ENCODE measurements at regions not wholly inside any gene's neighbourhood (a gene's known extent, or its start where the extent isn't known, plus 50 kb on each side); places are given as distances from the start of the nearest gene placed in this dataset.
"Not testable (repeated sequence)": the region's sequence is repeated elsewhere in the genome, so short reads cannot be mapped to it uniquely, and the experiment has no call there.

GRCh38 chr1:187641907-187642306 is 813.2 kb downstream of the PLA2G4A start:
- no peak for DNase-seq

DNA sequence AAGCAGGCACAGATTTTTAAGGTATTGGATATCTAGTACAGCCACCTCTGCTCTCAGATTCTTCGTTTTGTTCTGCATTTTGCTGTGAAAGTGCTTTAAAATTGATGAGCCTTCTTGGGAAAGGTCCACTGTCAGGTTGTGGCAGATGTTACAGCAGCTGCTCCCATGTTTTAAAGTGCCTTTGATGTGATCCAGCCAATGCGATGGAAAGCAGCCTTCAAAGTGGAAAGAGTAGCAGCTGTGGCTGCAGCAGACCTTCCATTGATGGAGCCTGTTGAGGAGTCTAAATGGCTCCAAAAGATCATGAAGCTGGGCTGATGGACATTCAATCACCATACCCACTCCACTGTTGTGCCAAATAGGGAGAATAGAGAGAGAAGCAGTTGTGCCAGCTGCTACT is 816.9 kb downstream of the PLA2G4A start:
- DNase-seq, result no peak

DNA sequence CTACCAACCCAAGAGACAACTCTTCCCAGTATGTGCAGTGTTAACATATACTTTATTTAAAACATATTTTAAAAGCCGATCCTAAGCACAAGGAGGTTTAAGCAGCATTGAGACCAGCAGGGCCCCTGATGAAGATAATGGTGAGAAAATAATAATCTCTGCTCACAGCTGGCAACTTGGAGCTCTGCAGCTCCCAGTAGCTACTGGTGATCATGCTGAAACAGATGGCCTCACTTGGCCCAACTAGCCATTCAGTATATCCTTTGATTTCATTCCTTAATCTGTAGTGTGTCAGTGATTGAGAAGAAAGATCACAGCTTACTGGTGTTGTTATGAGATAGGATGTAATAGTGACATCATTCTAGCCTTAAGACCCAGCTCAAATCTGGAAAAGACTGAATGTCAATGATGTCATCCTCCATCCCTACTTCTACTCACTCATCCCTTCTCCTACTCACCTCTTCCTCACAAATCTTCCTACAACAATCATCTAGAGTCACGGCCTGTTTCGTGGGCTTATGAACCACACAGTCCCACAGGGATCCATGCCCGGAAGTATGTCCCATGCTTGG is 817.9 kb downstream of the PLA2G4A start:
- no peak for DNase-seq

DNA sequence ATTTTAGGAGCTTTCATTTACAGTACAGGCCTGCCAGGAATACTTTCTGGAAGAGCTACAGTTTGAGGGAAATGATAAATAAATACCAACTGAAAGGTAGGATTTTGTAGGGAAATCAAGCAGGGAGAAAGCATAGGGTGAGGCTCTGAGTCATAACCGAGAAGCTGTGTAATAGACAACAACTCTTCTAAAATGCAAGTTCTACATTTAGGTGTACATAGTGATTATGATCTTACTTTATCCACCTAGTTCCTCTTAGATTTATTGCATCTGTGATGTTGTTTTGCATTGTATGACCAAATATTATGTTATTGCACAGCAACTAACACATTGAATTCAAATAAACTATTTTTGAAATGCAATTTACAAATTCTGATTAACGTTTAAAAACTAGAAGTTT is 819.3 kb downstream of the PLA2G4A start:
- DNase-seq, result no peak

DNA sequence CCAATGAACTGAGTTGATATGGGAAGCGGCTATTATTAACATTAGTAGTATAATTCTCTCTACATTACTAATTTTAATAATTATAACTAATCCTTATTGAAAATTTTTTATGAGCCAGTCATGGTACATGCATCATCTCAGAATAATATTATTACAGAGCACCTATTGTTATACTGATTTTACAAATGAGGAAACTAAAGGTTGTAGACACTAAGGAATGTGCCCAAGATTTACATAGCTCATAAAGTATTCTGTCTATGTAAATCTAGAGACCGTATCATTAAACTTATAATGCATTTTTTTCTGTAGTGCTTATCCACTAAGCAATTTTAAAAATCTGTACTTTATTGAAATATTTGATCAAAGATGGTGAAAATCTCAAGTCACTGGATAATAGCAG is 825.9 kb downstream of the PLA2G4A start:
- DNase-seq, result no peak

DNA sequence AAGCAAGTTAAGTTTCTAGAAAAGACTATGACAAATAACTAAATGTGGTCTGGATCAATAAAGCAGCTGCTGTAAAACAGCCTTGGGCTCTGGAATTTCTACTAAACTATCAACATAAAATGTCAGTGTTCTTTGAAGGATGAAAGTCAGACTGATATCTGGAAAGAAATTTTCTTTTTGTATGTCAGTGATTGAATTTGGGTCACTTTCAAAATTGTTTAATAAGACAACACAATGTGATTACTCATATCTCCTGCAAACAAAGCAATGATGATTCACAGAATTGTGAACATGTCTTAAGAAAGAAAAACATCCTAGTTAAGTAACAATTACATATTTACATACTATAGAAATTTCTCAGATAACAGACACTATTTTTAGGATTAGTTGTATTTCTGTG is 826.4 kb downstream of the PLA2G4A start:
- no peak for DNase-seq

DNA sequence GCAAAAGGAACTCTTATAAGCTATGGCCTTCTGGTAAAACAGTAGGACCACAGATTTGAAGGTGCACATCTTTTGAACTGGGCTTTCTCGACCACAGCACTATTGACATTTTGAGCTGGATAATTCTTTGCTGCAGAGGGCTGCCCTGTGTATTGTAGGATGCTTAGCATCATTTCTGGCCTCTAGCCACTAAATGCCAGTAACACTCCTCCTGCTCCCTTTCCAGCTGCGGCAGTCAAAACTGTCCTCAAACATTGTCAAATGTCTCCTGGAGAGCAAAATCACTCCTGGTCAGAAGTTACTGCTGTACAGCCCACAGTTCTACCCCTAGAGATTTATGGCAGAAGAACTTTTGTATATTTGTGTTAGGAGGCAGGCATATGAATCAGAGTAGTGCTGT is 836.7 kb downstream of the PLA2G4A start:
- DNase-seq, result no peak

DNA sequence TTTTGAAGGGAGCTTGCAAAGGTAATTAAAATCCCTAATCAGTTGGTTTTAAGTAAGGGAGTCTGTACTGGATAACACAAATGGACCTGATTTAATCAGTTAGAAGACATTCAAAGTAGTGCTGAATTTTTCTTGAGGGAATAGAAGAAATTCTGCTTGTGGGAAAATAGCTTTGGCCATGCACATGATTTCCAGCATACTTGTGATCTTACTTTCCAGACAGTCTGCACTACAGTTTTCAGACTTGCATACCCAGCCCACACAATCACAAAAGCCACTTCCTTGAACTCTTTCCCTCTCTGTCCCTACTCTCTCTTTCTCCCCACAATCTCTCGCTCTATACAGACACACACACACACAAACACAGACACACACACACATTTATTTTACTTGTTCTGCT is 852.1 kb downstream of the PLA2G4A start:
- no peak for DNase-seq

DNA sequence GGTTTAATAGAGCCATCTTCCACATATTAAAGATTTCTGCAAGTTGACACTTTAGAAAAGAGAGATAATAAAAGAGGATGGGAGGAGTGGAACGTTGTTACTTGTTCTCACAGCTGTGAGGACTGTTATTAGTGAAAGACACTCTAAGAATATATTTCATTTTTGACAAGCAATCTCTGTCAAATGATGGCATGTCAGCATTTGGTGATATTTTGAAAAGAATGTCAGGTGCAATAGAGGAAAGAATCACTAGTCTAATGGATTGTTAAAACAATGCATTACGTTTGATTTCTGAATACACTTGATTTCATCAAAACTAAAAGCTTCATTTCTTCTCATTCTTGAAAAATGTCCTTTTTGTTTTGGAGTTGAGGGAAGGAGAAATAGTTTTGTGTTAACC is 853.4 kb downstream of the PLA2G4A start:
- DNase-seq, result no peak

- no peak for DNase-seq
Measured at GRCh38 chr1:187685333-187685732, 856.6 kb downstream of the PLA2G4A start.

- no peak for DNase-seq
Measured at GRCh38 chr1:187689129-187689528, 860.4 kb downstream of the PLA2G4A start.

DNA sequence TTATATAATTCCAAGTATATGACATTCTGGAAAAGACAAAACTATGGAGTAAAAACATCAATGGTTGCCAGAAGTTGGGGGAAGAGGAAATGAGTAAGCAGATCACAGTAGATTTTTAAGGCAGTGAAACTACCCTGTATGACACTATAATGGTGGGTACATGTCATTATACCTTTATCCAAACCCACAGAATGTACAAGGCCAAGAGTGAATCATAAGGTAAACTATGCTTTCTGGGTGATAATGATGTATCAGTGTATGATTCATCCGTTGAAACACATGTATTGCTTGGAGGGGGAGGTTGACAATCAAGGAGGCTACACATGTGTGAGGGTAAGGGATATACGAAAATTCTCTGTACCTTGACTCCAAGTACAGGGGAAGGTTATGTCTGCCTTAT is 862.7 kb downstream of the PLA2G4A start:
- no peak for DNase-seq

GRCh38 chr1:187692799-187693198 is 864.0 kb downstream of the PLA2G4A start:
- no peak for DNase-seq

- DNase-seq, result no peak
Measured at GRCh38 chr1:187696073-187696472, 867.3 kb downstream of the PLA2G4A start.

DNA sequence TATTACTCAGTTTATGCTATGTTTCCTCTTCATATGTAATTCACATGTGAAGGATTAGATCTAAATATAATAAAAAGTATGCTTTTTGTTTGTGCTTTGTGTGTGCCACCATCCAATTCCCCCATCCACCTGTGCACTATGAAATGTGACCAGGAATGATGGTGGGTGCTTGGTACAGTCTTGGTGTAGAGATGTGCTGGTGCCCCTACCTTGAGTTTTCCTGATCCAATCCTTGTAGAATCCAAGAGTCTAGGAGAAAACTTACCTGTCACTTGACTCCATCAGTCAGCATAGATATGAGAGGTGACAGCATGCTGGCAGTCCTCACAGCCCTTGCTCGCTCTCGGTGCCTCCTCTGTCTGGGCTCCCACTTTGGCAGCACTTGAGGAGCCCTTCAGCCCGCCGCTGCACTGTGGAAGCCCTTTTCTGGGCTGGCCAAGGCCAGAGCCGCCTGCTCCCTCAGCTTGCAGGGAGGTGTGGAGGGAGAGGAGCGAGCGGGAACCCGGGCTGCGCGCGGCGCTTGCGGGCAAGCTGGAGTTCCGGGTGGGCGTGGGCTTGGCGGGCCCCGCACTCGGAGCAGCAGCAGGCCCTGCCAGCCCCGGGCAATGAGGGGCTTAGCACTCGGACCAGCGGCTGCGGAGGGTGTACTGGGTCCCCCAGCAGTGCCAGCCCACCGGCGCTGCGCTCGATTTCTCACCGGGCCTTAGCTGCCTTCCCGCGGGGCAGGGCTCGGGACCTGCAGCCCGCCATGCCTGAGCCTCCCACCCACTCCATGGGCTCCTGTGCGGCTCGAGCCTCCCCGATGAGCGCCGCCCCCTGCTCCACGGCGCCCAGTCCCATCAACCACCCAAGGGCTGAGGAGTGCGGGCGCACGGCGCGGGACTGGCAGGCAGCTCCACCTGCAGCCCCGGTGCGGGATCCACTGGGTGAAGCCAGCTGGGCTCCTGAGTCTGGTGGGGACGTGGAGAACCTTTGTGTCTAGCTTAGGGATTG is 874.7 kb downstream of the PLA2G4A start:
- DNase-seq, result not testable (repeated sequence)

- no peak for DNase-seq
Measured at GRCh38 chr1:187714470-187714869, 885.7 kb downstream of the PLA2G4A start.

GRCh38 chr1:187715483-187715882 is 886.7 kb downstream of the PLA2G4A start:
- no peak for DNase-seq

DNA sequence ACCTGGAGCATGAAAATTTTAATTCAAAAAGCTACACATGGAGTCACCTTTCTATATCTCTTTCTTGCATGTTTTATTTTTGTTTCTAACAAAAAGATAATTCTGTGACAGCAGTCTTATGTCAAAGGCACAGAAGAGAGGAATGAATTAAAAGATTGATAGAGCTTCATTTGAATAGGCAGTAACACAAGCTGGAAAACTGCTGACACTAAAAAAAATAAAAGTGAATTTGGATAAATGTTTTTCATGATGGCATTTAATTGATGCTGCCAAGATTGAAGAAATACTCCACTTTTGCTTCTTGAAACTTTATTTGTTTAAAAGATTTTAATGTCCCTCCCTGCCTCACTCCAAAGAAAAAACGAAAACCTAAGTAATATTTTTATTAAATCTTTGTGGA is 887.4 kb downstream of the PLA2G4A start:
- no peak for DNase-seq

DNA sequence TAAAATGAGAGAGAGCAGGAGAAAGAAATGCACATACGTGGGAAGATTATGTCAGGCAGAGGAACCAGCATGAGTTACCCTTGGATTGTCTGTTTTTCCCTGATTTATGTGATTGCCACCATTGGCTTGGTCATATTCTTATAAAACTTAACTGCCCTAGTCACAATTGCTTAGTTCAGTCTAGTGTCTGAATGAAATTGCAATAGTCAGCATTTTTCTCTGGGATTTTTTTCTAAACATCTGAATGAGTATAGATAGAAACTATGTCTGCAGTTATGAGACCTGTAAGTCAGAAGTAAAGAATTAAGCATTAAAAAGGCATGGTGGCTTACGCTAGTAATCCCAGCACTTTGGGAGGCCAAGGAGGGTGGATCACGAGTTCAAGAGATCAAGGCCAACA is 889.8 kb downstream of the PLA2G4A start:
- DNase-seq, result no peak

DNA sequence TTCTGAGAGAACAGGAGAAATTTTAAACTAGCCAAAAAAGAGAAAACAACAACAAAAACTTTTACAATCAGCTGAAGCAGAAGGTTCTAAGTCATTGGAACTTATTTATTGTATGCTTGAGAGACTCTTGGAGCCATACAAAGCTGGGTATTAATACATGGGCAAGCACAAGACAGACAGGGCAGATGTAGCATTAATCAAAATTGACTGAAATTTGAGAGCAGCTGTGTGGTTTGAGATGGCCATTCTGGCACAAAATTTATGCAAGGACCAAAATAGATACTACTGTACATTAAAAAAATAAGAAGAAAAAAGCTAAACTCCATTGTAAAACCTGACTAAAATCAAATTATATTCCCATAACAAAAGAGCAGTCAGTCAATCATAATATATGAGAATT is 892.5 kb downstream of the PLA2G4A start:
- DNase-seq, result no peak

GRCh38 chr1:187725216-187725615 is 896.5 kb downstream of the PLA2G4A start:
- no peak for DNase-seq

GRCh38 chr1:187733232-187733631 is 904.5 kb downstream of the PLA2G4A start:
- no peak for DNase-seq

- no peak for DNase-seq
Measured at GRCh38 chr1:187734427-187734826, 905.7 kb downstream of the PLA2G4A start.

GRCh38 chr1:187744665-187745064 is 915.9 kb downstream of the PLA2G4A start:
- DNase-seq, result no peak

GRCh38 chr1:187755536-187755935 is 926.8 kb downstream of the PLA2G4A start:
- no peak for DNase-seq

Measured in amniotic stem cell (primary cell).